Peyer's patch (tissue), 4 donors: ENCODE measurements at regions not wholly inside any gene's neighbourhood (a gene's known extent, or its start where the extent isn't known, plus 50 kb on each side); places are given as distances from the start of the nearest gene placed in this dataset.

Experiments
- CTCF ChIP-seq, 6 experiments: fragments of 450-650 bp in 4 of 6; fragments of 200-600 bp in 2 of 6; sonication (generic) in 1 of 6; IDR thresholded peaks; one replicate each; pipeline ENCODE4 v1.5.1; 2017 to 2019; ENCODE audit warnings: antibody characterized with exemption in 6 of 6, mild to moderate bottlenecking in 3 of 6, moderate library complexity in 1 of 6
- POLR2A ChIP-seq, 2 donors: fragments of 450-650 bp; IDR thresholded peaks; one replicate each; pipeline ENCODE4 v1.5.1; 2017; ENCODE audit warnings: antibody characterized with exemption in 2 of 2, mild to moderate bottlenecking in 2 of 2, moderate library complexity in 2 of 2

GRCh38 chr4:187088070-187088799 lies 364.6 kb upstream of the FAT1 start:
- TF ChIP-seq CTCF (IDR thresholded peaks at IDR 0.05) (no peak), POLR2A (IDR thresholded peaks at IDR 0.05) (no peak)
